Chondrocyte (in vitro differentiated cells): ENCODE measurements at regions not wholly inside any gene's neighbourhood (a gene's known extent, or its start where the extent isn't known, plus 50 kb on each side); places are given as distances from the start of the nearest gene placed in this dataset.

Source experiments
- DNase-seq: peaks from one replicate; pipeline ENCODE4 v3.0.0; 2021; ENCODE audit warnings: mixed read lengths, low spot score
- H3K27ac Mint-ChIP-seq: one replicate; pipeline ENCODE4 v1.8.0; 2021; ENCODE audit warnings: mild to moderate bottlenecking, moderate library complexity, mixed read lengths; ENCODE audit not compliant: unreplicated experiment
- H3K27me3 Mint-ChIP-seq: 2 replicates; pipeline ENCODE4 v1.8.0; 2021; ENCODE audit warnings: low read depth, mixed read lengths
- H3K36me3 Mint-ChIP-seq: 2 replicates; pipeline ENCODE4 v1.8.0; 2021; ENCODE audit warnings: low read depth, mixed read lengths
- H3K4me1 Mint-ChIP-seq: 2 replicates; pipeline ENCODE4 v1.8.0; 2021; ENCODE audit warnings: low read depth, mild to moderate bottlenecking, mixed read lengths
- H3K4me3 Mint-ChIP-seq: one replicate; pipeline ENCODE4 v1.8.0; 2021; ENCODE audit warnings: mild to moderate bottlenecking, moderate library complexity, mixed read lengths; ENCODE audit not compliant: unreplicated experiment
- H3K9me3 Mint-ChIP-seq: 2 replicates; pipeline ENCODE4 v1.8.0; 2021; ENCODE audit warnings: low read depth, mixed read lengths
- TF ChIP-seq, protein P1 (sequence below): fragments of 200-600 bp; sonication (generic); IDR thresholded peaks from 2 replicates; pipeline ENCODE4 v1.5.0; 2021; ENCODE audit warnings: antibody characterized with exemption, mild to moderate bottlenecking, moderate library complexity

DNA sequence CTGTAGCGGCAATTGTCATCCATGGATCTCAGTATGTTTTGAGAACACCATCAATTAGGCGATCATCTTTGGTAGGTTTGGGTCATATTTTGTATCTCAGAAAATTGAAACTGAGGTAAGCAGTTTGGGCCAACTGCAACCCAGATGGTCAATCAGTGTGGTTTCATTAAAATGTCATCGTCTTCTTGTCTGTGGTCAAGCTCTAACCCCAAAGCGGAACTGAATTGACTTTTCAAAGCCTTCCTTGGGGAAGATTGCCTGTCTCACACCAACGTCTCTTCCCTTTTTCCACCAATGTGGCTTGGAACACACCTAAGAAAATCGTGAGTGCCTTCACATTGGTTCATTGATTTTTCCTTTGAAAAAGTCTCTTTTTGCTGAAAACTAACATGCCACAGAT, 56.3 kb upstream of the UBAC2 start:
- TF ChIP-seq, protein P1, sequence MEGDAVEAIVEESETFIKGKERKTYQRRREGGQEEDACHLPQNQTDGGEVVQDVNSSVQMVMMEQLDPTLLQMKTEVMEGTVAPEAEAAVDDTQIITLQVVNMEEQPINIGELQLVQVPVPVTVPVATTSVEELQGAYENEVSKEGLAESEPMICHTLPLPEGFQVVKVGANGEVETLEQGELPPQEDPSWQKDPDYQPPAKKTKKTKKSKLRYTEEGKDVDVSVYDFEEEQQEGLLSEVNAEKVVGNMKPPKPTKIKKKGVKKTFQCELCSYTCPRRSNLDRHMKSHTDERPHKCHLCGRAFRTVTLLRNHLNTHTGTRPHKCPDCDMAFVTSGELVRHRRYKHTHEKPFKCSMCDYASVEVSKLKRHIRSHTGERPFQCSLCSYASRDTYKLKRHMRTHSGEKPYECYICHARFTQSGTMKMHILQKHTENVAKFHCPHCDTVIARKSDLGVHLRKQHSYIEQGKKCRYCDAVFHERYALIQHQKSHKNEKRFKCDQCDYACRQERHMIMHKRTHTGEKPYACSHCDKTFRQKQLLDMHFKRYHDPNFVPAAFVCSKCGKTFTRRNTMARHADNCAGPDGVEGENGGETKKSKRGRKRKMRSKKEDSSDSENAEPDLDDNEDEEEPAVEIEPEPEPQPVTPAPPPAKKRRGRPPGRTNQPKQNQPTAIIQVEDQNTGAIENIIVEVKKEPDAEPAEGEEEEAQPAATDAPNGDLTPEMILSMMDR: no peak
- peaks cover 11% of the 10 kb centered on the region for H3K9me3 Mint-ChIP-seq
- no peak overlapping the region for H3K4me3 Mint-ChIP-seq
- no peak for DNase-seq
- no peaks in the 10 kb centered on the region for H3K27me3 Mint-ChIP-seq
- H3K4me1 Mint-ChIP-seq: peaks cover 13% of the 10 kb centered on the region
- no peak overlapping the region for H3K27ac Mint-ChIP-seq
- no peaks in the 10 kb centered on the region for H3K36me3 Mint-ChIP-seq

DNA sequence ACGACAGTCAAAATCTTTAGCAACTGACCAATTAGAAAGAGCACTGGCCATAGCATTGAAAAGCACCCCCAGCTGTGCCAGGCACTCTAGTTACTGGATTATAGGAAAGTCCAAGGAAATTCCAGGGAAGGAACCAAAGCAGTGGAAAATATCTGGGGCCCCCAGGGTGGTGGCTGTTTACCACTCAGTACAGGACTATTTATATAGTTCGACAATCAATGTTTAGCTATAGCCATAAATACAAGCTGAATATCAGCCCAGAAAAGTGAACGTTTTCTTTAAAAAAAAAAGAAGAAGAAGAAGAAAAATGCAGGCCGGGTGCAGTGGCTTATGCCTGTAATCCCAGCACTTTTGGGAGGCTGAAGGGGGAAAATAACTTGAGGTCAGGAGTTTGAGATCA, 55.2 kb upstream of the UBAC2 start:
- H3K4me3 Mint-ChIP-seq: no peak overlapping the region
- no peak for DNase-seq
- TF ChIP-seq, protein P1: no peak
- no peak overlapping the region for H3K27ac Mint-ChIP-seq
- H3K27me3 Mint-ChIP-seq: no peaks in the 10 kb centered on the region
- peaks cover 11% of the 10 kb centered on the region for H3K9me3 Mint-ChIP-seq
- peaks cover 19% of the 10 kb centered on the region for H3K4me1 Mint-ChIP-seq
- H3K36me3 Mint-ChIP-seq: no peaks in the 10 kb centered on the region

GRCh38 chr13:99150575-99151361, 49.9 kb upstream of the UBAC2 start:
- H3K9me3 Mint-ChIP-seq: no peaks in the 10 kb centered on the region
- H3K36me3 Mint-ChIP-seq: no peaks in the 10 kb centered on the region
- TF ChIP-seq, protein P1: no peak
- H3K4me1 Mint-ChIP-seq: peaks cover 45% of the 10 kb centered on the region
- DNase-seq: no peak
- H3K4me3 Mint-ChIP-seq: no peak overlapping the region
- no peaks in the 10 kb centered on the region for H3K27me3 Mint-ChIP-seq
- peak overlapping the region; percentile 97 for H3K27ac Mint-ChIP-seq
